WI38 (cell line): ENCODE measurements at regions not wholly inside any gene's neighbourhood (a gene's known extent, or its start where the extent isn't known, plus 50 kb on each side); places are given as distances from the start of the nearest gene placed in this dataset.
"Not testable (repeated sequence)": the region's sequence is repeated elsewhere in the genome, so short reads cannot be mapped to it uniquely, and the experiment has no call there.

Experiments used
- H3K4me3 ChIP-seq: 2 replicates; pipeline ENCODE4 v1.5.1; 2011; ENCODE audit warnings: low read depth, mild to moderate bottlenecking, control low read depth, low read length
- TF ChIP-seq, protein P1 (sequence below): IDR thresholded peaks from 2 replicates; pipeline ENCODE4 v1.5.1; 2012; ENCODE audit warnings: low read depth, mild to moderate bottlenecking, control low read depth, low read length

GRCh38 chr12:46516238-46516932, 143.8 kb upstream of the SLC38A2 start:
- TF ChIP-seq, protein P1, sequence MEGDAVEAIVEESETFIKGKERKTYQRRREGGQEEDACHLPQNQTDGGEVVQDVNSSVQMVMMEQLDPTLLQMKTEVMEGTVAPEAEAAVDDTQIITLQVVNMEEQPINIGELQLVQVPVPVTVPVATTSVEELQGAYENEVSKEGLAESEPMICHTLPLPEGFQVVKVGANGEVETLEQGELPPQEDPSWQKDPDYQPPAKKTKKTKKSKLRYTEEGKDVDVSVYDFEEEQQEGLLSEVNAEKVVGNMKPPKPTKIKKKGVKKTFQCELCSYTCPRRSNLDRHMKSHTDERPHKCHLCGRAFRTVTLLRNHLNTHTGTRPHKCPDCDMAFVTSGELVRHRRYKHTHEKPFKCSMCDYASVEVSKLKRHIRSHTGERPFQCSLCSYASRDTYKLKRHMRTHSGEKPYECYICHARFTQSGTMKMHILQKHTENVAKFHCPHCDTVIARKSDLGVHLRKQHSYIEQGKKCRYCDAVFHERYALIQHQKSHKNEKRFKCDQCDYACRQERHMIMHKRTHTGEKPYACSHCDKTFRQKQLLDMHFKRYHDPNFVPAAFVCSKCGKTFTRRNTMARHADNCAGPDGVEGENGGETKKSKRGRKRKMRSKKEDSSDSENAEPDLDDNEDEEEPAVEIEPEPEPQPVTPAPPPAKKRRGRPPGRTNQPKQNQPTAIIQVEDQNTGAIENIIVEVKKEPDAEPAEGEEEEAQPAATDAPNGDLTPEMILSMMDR, result no peak
- H3K4me3 ChIP-seq, result no peak overlapping the region

DNA sequence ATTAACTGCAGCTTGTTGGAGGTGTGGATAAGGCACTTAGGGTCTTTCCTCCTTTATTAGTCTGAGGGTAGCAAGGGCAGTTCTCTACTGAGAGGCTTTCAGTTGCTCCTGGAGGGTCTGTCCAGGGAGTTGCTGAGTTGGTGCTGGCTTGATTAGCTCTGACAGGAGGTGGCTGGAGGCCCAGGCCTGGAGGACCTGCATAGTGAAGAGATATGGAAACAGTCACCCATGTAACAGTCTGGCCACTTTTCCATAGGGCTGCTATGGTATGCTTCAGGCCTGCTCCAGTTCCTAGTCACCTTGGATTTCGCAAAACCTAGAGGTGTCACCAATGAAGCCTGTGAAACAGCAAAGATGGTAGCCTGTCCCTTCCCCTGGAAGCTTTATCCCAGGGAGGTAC, 143.3 kb upstream of the SLC38A2 start:
- TF ChIP-seq, protein P1, result no peak
- no peak overlapping the region for H3K4me3 ChIP-seq

DNA sequence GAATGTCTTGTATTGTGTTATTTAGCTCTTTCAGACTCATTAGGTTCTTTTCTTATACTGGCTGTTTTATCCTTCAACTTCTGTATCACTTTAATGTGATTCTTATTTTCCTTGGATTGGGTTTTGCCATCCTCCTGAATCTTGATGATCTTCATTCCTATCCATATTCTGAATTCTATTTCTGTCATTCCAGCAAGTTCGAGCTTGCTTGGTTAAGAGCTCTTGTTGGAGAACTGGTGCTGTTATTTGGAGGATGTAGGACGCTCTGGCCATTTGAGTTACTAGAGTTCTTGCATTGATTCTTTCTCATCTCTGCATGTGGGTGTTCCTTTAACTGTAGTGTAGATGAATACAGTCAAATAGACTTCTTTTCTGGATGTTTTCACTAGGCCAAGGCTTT, 142.3 kb upstream of the SLC38A2 start:
- H3K4me3 ChIP-seq, result no peak overlapping the region
- TF ChIP-seq, protein P1, result no peak

GRCh38 chr12:46510257-46510656, 137.7 kb upstream of the SLC38A2 start:
- not testable (repeated sequence) for H3K4me3 ChIP-seq

GRCh38 chr12:46509135-46509534, 136.6 kb upstream of the SLC38A2 start:
- no peak overlapping the region for H3K4me3 ChIP-seq

GRCh38 chr12:46508651-46509050, 136.1 kb upstream of the SLC38A2 start:
- H3K4me3 ChIP-seq, result no peak overlapping the region

More at GRCh38 chr12:46509135-46509534, 136.6 kb upstream of the SLC38A2 start:
- TF ChIP-seq, protein P1, result no peak

DNA sequence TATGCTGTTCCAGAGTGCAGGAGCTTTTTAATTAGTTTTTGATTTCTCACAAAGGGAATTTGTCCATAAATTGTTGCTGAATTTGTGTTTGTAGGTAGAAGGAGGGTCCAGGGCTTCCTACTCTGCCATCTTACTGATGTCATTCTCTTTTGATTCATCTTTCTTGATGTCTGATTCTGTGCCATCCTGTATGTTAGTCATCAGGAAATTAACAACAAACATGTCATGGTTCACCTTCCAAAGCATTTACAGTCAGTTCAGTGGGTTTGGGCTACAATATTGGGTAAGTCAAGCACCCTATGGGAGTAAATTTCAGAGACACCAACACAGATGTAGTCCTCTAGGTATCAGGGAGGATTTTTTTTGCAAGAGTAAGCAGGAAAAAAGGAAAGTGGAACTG, 135.2 kb upstream of the SLC38A2 start:
- H3K4me3 ChIP-seq, result no peak overlapping the region

More at GRCh38 chr12:46508651-46509050, 136.1 kb upstream of the SLC38A2 start:
- TF ChIP-seq, protein P1, result no peak

More for the DNA sequence above, 135.2 kb upstream of the SLC38A2 start:
- TF ChIP-seq, protein P1, result no peak
